Inflammatory macrophage (primary cell): ENCODE measurements at regions not wholly inside any gene's neighbourhood (a gene's known extent, or its start where the extent isn't known, plus 50 kb on each side); places are given as distances from the start of the nearest gene placed in this dataset.
"Not testable (repeated sequence)": the region's sequence is repeated elsewhere in the genome, so short reads cannot be mapped to it uniquely, and the experiment has no call there.

Experiments
- DNase-seq, 2 donors: peaks; one replicate each; pipeline ENCODE4 v3.0.0-alpha.2; 2020 to 2022

- no peak for DNase-seq
Measured at GRCh38 chr5:176748073-176748966, 62.0 kb upstream of the UNC5A start.

- DNase-seq = no peak
Measured at GRCh38 chr5:176748967-176749935, 61.1 kb upstream of the UNC5A start.

- no peak for DNase-seq
Measured at GRCh38 chr5:176750144-176750543, 60.2 kb upstream of the UNC5A start.

- DNase-seq = no peak
Measured at GRCh38 chr5:176754376-176754973, 55.9 kb upstream of the UNC5A start.

GRCh38 chr5:176755593-176755992 lies 54.8 kb upstream of the UNC5A start:
- DNase-seq = not testable (repeated sequence)

GRCh38 chr5:176757569-176757968 lies 52.8 kb upstream of the UNC5A start:
- DNase-seq = not testable (repeated sequence)
